ENCODE measurements at regions not wholly inside any gene's neighbourhood (a gene's known extent, or its start where the extent isn't known, plus 50 kb on each side); places are given as distances from the start of the nearest gene placed in this dataset.

DNA sequence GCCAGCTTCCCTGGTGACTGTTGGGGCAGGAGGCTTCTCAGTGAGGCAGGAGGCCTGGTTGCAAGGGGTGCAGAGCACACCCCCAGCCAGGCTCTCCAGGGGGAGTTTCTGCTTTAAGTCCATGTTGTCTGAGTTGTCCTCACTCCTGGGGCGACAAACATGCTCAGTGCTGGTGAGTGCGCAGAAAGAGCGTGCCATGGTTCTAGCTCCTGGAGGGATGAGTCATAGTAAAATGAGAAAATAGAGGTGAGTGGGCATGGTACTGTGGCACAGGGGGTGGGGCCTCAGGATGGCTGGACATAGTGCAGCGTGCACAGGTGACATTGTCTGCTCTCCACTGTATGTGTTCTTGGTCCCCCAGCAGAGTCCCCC lies 457.2 kb upstream of the HS6ST1 start:
- Histone ChIP-seq H3K4me3 (no peak overlapping the region), H3K27me3 (no peaks in the 10 kb centered on the region), H3K4me1 (no peaks in the 10 kb centered on the region), H3K9me3 (no peaks in the 10 kb centered on the region), H3K36me3 (no peaks in the 10 kb centered on the region), H3K27ac (no peak overlapping the region)
- no peak for ATAC-seq
- WGBS, 2 donors (ENCODE audit: low coverage in 1 of 2) = 88 to 100% methylated on average over 1 to 3 of the region's 4 CpGs
- TF ChIP-seq POLR2A (IDR thresholded peaks at IDR 0.05) (no peak), EP300 (IDR thresholded peaks at IDR 0.05) (no peak), POLR2AphosphoS5 (IDR thresholded peaks at IDR 0.05) (no peak)
- TF ChIP-seq, protein P1, sequence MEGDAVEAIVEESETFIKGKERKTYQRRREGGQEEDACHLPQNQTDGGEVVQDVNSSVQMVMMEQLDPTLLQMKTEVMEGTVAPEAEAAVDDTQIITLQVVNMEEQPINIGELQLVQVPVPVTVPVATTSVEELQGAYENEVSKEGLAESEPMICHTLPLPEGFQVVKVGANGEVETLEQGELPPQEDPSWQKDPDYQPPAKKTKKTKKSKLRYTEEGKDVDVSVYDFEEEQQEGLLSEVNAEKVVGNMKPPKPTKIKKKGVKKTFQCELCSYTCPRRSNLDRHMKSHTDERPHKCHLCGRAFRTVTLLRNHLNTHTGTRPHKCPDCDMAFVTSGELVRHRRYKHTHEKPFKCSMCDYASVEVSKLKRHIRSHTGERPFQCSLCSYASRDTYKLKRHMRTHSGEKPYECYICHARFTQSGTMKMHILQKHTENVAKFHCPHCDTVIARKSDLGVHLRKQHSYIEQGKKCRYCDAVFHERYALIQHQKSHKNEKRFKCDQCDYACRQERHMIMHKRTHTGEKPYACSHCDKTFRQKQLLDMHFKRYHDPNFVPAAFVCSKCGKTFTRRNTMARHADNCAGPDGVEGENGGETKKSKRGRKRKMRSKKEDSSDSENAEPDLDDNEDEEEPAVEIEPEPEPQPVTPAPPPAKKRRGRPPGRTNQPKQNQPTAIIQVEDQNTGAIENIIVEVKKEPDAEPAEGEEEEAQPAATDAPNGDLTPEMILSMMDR (IDR thresholded peaks at IDR 0.05) = no peak

GRCh38 chr2:128776461-128777195 lies 458.0 kb upstream of the HS6ST1 start:
- Histone ChIP-seq H3K4me3 (no peak overlapping the region), H3K36me3 (no peaks in the 10 kb centered on the region), H3K27ac (no peak overlapping the region), H3K4me1 (no peaks in the 10 kb centered on the region), H3K9me3 (no peaks in the 10 kb centered on the region), H3K27me3 (no peaks in the 10 kb centered on the region)
- no peak for ATAC-seq
- TF ChIP-seq POLR2A (IDR thresholded peaks at IDR 0.05) = no peak
- TF ChIP-seq, protein P1 (IDR thresholded peaks at IDR 0.05) = no peak
- TF ChIP-seq POLR2AphosphoS5 (IDR thresholded peaks at IDR 0.05) = no peak
- no peak for TF ChIP-seq EP300 (IDR thresholded peaks at IDR 0.05)
- 68 to 73% methylated on average over 5 to 8 of the region's 15 CpGs for WGBS, 2 donors (ENCODE audit: low coverage in 1 of 2)

GRCh38 chr2:128777196-128778035 lies 458.7 kb upstream of the HS6ST1 start:
- Histone ChIP-seq H3K36me3 (no peaks in the 10 kb centered on the region), H3K27me3 (no peaks in the 10 kb centered on the region), H3K4me3 (no peak overlapping the region), H3K9me3 (no peaks in the 10 kb centered on the region), H3K27ac (no peak overlapping the region), H3K4me1 (no peaks in the 10 kb centered on the region)
- no peak for ATAC-seq
- no peak for TF ChIP-seq EP300 (IDR thresholded peaks at IDR 0.05)
- TF ChIP-seq, protein P1 (IDR thresholded peaks at IDR 0.05) = no peak
- TF ChIP-seq POLR2AphosphoS5 (IDR thresholded peaks at IDR 0.05) = no peak
- TF ChIP-seq POLR2A (IDR thresholded peaks at IDR 0.05) = no peak
- WGBS, 2 donors (ENCODE audit: low coverage in 1 of 2) = 57 to 61% methylated on average over 3 to 14 of the region's 20 CpGs

GRCh38 chr2:128778843-128779242 lies 460.2 kb upstream of the HS6ST1 start:
- Histone ChIP-seq H3K9me3 (no peaks in the 10 kb centered on the region), H3K4me3 (no peak overlapping the region), H3K27me3 (peaks cover 9% of the 10 kb centered on the region), H3K36me3 (no peaks in the 10 kb centered on the region), H3K4me1 (no peaks in the 10 kb centered on the region), H3K27ac (no peak overlapping the region)
- 81 to 94% methylated on average over 2 of the region's 2 CpGs for WGBS, 2 donors (ENCODE audit: low coverage in 1 of 2)
- TF ChIP-seq, protein P1 (IDR thresholded peaks at IDR 0.05) = no peak
- TF ChIP-seq POLR2AphosphoS5 (IDR thresholded peaks at IDR 0.05) (no peak), POLR2A (IDR thresholded peaks at IDR 0.05) (no peak), EP300 (IDR thresholded peaks at IDR 0.05) (no peak)
- ATAC-seq = no peak

Data from gastroesophageal sphincter (tissue), 4 donors.